GM19193 (cell line): ENCODE measurements at regions not wholly inside any gene's neighbourhood (a gene's known extent, or its start where the extent isn't known, plus 50 kb on each side); places are given as distances from the start of the nearest gene placed in this dataset.

ENCODE experiments used
- POLR2A ChIP-seq: IDR thresholded peaks from 4 replicates; pipeline ENCODE4 v1.6.1; 2011; ENCODE audit not compliant: insufficient read depth, insufficient read length; ENCODE audit errors: extremely low read depth

DNA sequence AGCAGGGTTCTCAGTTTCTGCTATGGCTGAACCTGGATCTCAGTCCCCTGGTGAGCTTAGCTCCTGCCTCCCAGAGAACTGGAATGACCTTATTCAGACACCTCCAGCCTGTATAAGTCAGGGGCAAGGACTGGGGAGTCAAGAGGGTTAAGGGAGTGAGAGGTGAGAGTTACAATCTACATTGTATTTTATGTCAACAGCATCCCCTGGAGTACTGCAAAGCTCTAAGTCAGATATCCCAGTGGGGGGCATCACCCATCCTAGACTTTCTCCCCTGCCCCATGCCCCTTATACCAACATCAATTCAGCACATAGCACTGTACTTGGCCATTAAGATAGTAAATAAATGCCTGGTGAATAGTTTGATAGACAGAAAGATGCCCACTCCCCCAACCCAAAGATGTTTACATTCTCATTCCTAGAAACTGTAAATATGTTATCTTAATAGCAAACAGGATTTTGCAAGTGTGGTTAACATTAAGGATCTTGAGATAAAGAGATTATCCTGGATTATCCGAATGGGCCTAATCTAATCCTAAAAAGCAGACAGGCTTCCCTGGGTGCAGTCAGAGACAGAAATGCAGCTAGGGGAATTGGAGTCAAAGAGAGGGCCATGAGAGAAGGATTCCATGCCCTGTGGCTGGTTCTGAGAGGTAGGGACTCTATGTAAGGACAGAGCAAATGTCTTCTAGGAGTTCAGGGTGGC lies 132.3 kb upstream of the RASGRP1 start:
- no peak for TF ChIP-seq POLR2A

DNA sequence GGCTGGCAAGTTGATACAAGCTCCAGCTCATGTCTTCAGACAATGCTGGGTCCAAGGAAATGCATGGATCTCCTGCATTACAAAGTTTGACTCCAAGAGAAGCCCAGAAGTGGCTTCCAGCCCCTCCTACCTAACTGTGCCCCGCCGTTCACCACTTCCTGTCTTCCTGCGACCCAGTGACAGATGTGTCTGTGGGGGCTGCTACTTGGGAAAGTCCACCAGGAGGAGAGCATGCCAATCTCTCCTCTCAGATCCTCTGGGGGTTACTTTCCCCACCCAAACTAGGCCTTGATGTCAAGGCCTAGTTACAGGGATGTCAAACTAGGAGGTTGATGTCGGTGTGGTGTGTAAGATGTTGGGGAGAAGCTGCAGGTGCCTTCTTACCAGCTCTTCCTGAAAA lies 133.6 kb upstream of the RASGRP1 start:
- TF ChIP-seq POLR2A, result no peak

DNA sequence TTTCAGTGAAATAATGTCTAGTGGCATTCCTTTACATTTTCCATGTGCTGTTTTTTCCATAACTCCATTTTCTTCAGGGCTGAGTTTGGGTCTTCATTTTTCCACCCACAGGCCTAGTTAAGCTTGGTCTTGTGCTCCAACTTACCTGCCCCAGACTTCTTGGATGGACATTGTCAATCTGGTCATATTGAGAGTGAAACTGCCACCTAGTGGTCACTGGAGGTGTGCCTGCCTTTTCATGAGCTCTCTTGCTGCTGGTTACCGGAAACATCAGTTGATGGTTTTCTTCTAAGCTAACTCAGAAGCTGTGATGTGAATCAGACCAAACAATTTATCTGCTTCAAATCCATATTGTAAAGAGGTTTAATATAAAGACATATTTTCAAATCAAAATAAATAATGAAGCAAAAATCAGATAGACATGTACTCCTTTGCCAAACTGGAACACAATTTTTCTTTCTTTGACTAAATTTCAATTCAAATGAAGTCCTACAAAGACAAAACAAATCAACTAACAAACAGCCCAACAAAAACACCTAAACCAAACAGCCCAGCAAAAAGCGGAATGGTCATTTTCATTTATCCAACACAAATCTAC lies 135.1 kb upstream of the RASGRP1 start:
- no peak for TF ChIP-seq POLR2A

DNA sequence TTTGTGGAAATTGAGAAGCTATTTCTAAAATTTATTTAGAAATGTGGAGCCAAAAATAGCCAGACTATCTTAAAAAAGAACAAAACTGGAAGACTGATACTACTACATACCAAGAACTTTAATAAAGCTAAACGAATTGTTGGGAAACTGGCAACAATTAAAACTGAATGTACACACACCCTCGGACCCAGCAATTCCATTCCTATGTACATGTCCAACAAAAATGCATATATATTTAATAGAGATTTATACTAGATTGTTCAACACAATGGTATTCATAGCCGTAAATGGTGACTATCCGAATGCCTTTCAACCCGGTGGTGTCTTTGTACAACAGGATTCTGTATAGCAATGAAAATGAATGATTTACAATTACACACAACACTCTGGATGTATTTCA lies 136.5 kb upstream of the RASGRP1 start:
- no peak for TF ChIP-seq POLR2A

DNA sequence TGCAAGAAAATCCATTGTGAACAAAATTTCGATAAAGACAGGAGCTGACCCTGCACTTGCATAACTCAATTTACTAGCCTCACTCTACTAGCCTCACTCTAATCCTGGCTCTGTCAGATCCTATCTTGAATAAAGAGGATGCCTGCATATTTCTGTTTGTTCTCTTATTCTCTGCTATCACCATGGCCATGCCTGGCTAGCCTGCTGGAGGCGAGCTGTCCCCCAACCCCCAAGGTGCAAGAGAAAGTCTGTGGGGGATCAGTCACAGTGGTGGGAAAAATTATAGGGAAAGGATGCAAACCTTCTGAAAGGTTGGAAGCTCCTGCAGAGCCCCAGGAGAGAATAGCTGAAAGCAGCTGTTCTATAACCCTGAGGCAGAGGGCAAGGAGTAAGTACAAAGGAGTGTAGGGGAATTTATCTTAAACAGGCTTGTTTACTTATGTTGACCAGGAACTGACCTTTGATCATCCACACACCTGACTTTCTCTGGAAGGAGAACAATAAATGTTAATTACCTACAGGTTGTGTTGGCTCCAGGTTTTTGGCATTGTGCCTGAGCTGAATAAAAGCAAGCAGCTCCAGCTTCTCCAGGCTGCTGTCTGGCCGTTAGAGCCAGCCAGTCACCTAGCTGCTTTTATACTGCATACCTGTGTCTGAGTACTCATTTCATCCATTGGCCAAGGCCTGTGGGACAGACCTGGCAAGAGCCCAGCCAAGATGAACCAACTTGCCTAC lies 137.7 kb upstream of the RASGRP1 start:
- TF ChIP-seq POLR2A, result no peak

DNA sequence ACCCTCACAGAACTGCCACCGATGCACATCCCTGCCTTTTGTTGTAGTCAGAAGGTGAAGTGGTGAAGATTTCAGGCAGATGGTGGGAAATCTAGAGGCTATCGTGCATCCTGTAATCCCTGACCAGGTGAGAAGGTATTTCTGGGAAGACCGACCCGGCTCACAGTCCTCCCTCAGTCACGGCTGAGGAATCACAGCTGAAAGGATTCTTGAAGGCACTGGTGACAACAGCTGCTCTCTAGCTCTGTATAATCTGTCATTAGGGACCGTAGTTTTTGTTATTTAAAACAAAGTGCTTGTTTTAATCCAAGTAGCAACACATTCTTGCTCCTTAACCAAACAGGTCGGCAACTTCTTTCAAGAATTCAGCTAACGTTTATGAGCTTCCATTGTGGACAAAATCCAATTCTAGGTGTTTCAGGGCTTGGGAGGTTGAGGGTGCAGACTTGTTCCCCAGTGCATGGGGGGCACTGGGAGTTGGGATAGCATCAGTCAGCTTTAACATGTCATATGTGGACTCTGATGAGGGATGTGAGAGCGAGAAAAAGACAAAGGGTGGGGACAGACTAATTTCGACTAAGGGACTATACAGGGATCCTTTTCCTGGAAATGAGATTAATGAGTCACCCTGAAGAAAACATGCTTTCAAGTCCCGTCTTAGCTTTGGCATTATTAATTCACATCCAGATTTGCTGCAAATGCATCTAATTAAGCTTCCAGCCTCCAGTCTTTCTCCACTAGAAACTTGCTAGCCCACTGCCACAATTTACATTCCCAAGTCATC lies 141.0 kb upstream of the RASGRP1 start:
- no peak for TF ChIP-seq POLR2A

DNA sequence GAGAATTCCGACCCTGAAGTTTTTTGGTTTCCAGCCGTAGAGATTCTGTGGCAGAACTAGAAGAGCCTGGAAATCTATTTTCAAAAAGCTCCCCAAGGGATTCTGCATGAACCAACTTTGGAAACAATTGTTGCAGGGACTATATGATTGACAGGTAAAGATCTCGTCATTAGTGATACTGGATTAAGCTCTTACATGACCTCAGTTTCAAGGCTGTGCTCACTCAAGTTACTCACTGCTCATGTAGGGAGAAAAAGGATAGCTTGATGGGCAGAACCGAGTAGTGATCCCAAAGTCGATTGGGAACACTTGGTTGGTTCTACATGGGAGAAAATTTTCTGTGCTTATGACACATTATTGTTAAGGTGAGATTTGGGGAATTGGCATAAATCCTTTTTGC lies 142.3 kb upstream of the RASGRP1 start:
- no peak for TF ChIP-seq POLR2A

DNA sequence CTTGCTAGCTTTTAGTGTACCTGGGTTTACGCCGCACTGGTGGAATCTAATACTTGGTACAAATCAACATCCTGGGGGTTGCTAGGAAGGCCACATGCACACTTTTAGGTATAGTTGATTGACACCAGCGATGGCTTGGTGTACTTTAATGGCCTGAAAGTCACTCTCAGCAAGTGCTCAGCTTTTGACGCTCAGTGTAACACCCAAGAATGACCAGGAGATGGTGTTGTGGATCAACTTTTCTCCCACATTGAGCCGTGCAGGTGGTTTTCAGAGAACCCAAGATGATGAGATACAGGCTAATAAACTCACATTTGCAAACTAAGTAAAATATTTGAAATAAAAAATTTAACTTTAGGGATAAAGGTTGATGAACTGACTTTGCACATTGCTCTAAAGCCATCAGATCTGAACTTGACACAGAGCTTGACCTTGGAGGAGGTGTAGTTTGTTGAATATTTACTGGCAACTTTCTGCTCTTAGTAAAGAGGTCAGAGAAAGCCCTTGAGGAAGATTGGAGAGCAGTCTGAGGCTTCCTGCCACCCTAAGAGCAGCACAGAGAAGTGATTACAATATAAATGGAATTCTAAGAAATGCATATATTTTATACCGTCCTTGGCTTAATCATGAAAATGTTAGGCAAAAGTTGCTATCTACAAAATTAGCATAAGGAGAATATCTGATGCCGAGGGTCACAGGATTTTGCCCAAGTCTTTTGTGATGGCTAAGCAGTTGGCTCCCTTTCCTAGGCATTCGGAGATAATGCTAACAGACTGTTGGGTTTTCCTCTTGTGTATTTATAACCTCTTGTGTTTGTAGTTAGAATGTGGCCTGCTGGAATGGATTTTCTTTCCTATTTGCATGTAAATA lies 143.4 kb upstream of the RASGRP1 start:
- TF ChIP-seq POLR2A, result no peak

DNA sequence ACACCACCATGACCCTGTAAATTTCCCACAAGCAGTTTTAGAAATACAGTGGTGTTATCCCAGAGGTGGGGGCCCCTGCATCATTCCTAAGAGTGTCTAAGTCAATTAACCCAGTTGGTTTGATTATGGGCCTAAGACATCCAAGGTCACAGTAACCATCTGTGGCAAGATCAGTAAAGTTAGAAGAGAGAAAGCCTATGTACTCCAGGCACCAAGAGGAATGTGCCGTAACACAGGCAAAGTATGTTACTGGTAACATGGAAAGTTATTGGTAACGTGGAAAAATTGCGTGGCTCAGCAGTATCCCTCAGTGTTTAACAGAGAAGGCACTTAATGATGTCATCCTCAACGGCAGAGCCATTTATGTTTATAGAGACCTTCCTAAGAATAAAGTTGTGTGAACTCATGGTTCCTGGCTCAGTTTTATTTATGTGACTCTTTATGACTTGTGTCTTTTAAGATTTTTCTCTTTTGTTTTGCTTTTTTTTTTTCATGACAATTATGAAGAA lies 144.1 kb upstream of the RASGRP1 start:
- TF ChIP-seq POLR2A, result no peak

DNA sequence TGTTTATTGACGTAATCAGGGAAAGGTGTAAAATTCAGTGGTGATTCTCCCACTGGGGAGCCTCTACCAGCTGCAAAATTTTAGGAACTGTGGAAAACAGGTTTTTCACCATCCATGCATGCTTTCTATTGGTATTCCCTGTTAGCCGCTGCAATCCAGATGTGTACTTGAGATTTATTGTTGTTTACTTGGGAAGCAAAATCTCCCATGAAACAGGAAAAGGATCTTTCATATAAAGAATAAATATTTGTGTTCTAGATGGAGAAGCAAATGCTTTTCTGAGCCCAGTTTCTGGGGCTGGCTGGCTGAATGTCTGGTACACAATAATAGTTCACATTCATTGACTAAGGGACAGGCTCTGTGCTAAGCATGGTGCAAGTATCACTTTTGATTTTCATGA lies 144.6 kb upstream of the RASGRP1 start:
- TF ChIP-seq POLR2A, result no peak

DNA sequence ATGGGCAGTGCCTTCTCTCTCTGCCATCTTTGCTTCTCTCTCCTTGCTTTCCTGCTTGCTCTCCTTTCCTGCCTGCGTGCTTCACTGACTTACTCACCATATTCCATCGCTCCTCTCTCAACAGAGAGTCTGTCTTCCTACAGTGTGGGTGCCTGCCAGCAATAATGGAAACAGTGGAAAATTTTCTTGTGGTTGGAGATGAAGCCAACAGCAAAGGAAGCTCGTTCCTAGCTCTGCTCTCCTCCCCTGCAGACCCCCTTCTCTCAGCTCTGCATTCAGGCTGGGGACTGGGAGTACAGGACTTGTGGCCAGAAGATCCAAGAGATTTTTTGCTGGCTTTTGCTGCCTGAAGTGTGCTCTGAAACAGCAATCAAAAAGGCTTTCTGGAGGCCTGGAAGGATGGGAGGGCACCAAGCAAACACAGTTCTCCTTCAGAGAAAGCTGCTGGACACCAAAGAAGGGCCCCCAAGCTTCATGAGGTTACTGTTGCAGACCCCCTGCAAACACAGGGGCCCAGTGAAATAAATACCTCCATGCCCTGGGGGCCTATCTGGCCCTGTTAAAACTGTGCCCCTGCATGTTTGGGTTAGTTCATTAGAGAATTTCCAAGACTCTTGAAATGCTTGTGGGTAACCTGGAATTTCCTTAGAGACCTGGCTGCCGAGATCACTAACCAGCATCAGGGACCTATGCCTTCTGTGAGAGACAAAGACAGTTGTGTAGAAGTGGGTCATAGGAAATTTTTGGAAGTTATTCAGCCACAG lies 149.9 kb upstream of the RASGRP1 start:
- no peak for TF ChIP-seq POLR2A

DNA sequence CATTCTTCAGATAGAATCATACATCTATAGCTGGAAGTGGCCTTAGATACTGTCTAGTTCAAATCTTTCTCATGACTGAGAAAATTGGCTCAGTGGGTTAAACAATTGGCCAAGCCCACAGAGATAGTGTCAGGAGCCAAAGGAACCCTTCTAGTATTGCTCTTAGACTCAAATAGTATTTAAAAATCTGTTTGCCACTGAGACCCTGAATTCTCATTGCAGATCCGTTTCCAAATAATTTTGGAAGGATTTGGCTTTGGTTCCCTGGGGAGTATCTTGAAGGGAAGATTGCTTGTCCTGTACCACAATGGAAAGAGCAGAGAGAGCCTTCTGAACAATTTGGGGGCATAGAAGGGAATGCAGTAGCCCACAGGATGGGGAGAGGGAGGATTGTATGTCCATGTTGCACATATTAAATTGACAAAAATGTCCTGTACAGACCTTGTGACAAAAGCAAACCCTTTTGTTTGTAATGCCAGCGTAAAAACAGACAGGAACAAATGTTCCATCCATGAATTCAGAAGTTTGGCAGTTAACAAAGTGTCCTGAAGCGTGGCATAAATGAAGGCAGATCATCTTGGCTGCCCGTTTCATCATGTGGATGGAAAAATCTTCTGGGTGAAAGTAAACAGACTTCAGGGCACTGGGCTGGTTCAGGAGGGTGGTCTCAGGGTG lies 156.4 kb upstream of the RASGRP1 start:
- TF ChIP-seq POLR2A, result no peak

DNA sequence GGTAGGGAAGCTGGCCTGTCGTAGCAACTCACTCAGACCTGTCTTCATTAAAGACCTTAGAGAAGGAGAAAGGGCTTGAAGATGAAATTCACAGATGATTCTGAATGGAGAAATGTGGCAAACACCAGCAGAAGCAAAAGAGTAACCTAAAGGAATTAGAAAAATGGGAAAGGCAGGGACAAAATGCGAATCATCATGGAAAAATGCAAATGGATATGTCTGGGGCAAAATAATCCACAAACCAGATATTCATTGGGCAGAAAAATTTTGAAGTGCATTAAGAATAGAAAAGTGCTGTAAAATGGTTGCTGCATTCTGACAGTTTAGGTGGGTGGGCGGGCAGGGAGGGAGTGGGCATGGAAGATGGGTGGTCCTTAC lies 156.9 kb upstream of the RASGRP1 start:
- no peak for TF ChIP-seq POLR2A
